Upper lobe of left lung (tissue), 4 donors: ENCODE measurements at regions not wholly inside any gene's neighbourhood (a gene's known extent, or its start where the extent isn't known, plus 50 kb on each side); places are given as distances from the start of the nearest gene placed in this dataset.

Experiments used
- CTCF ChIP-seq, 6 experiments: fragments of 450-650 bp in 4 of 6; fragments of 200-600 bp in 2 of 6; sonication (generic) in 2 of 6; IDR thresholded peaks; one replicate each; pipeline ENCODE4 v1.5.1; 2016 to 2019; ENCODE audit warnings: antibody characterized with exemption in 6 of 6
- EP300 ChIP-seq, 4 donors: sonication (generic); formaldehyde crosslinking; IDR thresholded peaks; one replicate each; pipeline ENCODE4 v1.5.1; 2017; ENCODE audit warnings: antibody characterized with exemption in 4 of 4, control low read depth in 2 of 4
- POLR2A ChIP-seq, 4 donors: fragments of 450-650 bp; IDR thresholded peaks; one replicate each; pipeline ENCODE4 v1.5.1; 2016 to 2017; ENCODE audit warnings: antibody characterized with exemption in 4 of 4, mild to moderate bottlenecking in 2 of 4
- POLR2AphosphoS5 ChIP-seq, 2 donors: sonication (generic); formaldehyde crosslinking; IDR thresholded peaks; one replicate each; pipeline ENCODE4 v1.5.1; 2017; ENCODE audit warnings: antibody characterized with exemption in 2 of 2

- TF ChIP-seq CTCF (IDR thresholded peaks at IDR 0.05): no peak
- no peak for TF ChIP-seq POLR2A (IDR thresholded peaks at IDR 0.05)
- no peak for TF ChIP-seq EP300 (IDR thresholded peaks at IDR 0.05)
- no peak for TF ChIP-seq POLR2AphosphoS5 (IDR thresholded peaks at IDR 0.05)
These were observed 131.8 kb upstream of the MCTP2 start for GRCh38 chr15:94099574-94099960.
